ENCODE measurements at regions not wholly inside any gene's neighbourhood (a gene's known extent, or its start where the extent isn't known, plus 50 kb on each side); places are given as distances from the start of the nearest gene placed in this dataset.
A peak's percentile ranks its signal among the peaks of the same experiment; 100 is the strongest.

DNA sequence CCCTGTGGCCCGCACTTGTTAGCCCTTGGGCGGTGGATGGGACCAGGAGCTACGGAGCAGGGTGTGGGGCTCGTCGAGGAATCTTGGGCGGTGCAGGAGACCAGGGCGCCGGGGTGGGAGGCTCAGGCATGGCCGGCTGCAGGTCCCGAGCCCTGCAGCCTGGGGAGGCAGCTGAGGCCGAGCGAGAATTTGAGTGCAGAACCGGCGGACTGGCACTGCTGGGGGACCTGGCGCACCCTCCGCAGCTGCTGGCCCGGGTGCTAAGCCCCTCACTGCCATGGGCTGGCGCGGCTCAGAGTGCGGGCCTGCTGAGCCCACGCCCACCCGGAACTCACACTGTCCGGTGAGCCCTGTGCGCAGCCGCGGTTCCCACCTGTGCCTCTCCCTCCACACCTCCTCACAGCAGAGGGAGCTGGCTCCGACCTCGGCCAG lies 73.6 kb upstream of the TLL1 start:
- no peaks in the 10 kb centered on the region for H4K20me1 ChIP-seq (ENCODE audit: control insufficient read depth, extremely low read depth, insufficient read depth, low read length)
- no peaks in the 10 kb centered on the region for H3K36me3 ChIP-seq (ENCODE audit: control insufficient read depth in 2 of 2, extremely low read depth in 1 of 2, insufficient read depth in 2 of 2, low read length in 2 of 2)
- no peak for DNase-seq (ENCODE audit: low read depth, low spot score)
- H3K9me1 ChIP-seq (ENCODE audit: control insufficient read depth, extremely low read depth, insufficient read depth, low read length): no peaks in the 10 kb centered on the region
- no peak overlapping the region for H3K9ac ChIP-seq (ENCODE audit: control insufficient read depth, extremely low read depth, insufficient read depth, low read length)
- no peaks in the 10 kb centered on the region for H3K79me2 ChIP-seq (ENCODE audit: control insufficient read depth, insufficient read depth, low read length)
- H3K4me2 ChIP-seq (ENCODE audit: control insufficient read depth, extremely low read depth, insufficient read depth, low read depth, low read length): no peak overlapping the region
- dilution Hi-C loops (cut with MboI; ENCODE audit: extremely low pct_ligation_motif_present, low sequenced_read_pairs): no loop called here
- H3K27me3 ChIP-seq (ENCODE audit: control insufficient read depth, extremely low read depth, insufficient read depth, low read length): no peaks in the 10 kb centered on the region
- no peak for FAIRE-seq
- TF ChIP-seq EZH2 (IDR thresholded peaks at IDR 0.05; ENCODE audit: low read length): no peak
- TF ChIP-seq, protein P1, sequence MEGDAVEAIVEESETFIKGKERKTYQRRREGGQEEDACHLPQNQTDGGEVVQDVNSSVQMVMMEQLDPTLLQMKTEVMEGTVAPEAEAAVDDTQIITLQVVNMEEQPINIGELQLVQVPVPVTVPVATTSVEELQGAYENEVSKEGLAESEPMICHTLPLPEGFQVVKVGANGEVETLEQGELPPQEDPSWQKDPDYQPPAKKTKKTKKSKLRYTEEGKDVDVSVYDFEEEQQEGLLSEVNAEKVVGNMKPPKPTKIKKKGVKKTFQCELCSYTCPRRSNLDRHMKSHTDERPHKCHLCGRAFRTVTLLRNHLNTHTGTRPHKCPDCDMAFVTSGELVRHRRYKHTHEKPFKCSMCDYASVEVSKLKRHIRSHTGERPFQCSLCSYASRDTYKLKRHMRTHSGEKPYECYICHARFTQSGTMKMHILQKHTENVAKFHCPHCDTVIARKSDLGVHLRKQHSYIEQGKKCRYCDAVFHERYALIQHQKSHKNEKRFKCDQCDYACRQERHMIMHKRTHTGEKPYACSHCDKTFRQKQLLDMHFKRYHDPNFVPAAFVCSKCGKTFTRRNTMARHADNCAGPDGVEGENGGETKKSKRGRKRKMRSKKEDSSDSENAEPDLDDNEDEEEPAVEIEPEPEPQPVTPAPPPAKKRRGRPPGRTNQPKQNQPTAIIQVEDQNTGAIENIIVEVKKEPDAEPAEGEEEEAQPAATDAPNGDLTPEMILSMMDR (optimal IDR thresholded peaks at IDR 0.05 in 1 of 3, IDR thresholded peaks at IDR 0.05 in 1 of 3, conservative IDR thresholded peaks at IDR 0.05 in 1 of 3; ENCODE audit: extremely low read depth in 1 of 3, insufficient read depth in 2 of 3, low read length in 3 of 3): no peak
- no peak overlapping the region for H3K4me3 ChIP-seq (ENCODE audit: control insufficient read depth in 2 of 3, extremely low read depth in 1 of 3, insufficient read depth in 2 of 3, low read depth in 1 of 3, low read length in 3 of 3)
- H2AFZ ChIP-seq (ENCODE audit: control insufficient read depth, low read length): no peak overlapping the region
- no peak overlapping the region for H3K27ac ChIP-seq (ENCODE audit: control insufficient read depth, insufficient read depth, low read length)
- no peaks in the 10 kb centered on the region for H3K9me3 ChIP-seq (ENCODE audit: control insufficient read depth, low read depth, low read length)
- no peaks in the 10 kb centered on the region for H3K4me1 ChIP-seq (ENCODE audit: control insufficient read depth, extremely low read depth, insufficient read depth, low read length)

DNA sequence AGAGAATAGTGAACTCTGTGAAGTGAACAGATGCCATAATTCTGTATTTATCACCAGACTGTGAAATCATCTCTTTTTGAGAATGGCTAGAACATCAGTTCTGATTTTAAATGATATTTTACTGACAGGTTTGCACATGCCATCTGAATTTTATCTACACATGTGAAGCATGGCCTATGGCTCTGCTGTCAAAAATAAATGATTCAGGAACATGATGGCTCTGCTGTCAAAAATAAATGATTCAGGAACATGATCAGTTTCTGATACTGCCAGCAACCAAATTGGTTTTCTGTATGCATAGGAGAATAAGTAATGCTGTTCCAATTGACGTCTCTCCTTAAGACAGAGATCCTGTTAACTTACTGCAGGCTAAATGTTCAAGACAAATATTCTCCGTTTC lies 70.6 kb upstream of the TLL1 start:
- H3K36me3 ChIP-seq (ENCODE audit: control insufficient read depth in 2 of 2, extremely low read depth in 1 of 2, insufficient read depth in 2 of 2, low read length in 2 of 2): no peaks in the 10 kb centered on the region
- no peak overlapping the region for H3K9ac ChIP-seq (ENCODE audit: control insufficient read depth, extremely low read depth, insufficient read depth, low read length)
- H3K27ac ChIP-seq (ENCODE audit: control insufficient read depth, insufficient read depth, low read length): no peak overlapping the region
- FAIRE-seq: peak; percentile 5
- dilution Hi-C loops (cut with MboI; ENCODE audit: extremely low pct_ligation_motif_present, low sequenced_read_pairs): no loop called here
- H3K4me2 ChIP-seq (ENCODE audit: control insufficient read depth, extremely low read depth, insufficient read depth, low read depth, low read length): no peak overlapping the region
- no peaks in the 10 kb centered on the region for H3K4me1 ChIP-seq (ENCODE audit: control insufficient read depth, extremely low read depth, insufficient read depth, low read length)
- no peaks in the 10 kb centered on the region for H3K9me3 ChIP-seq (ENCODE audit: control insufficient read depth, low read depth, low read length)
- no peaks in the 10 kb centered on the region for H3K9me1 ChIP-seq (ENCODE audit: control insufficient read depth, extremely low read depth, insufficient read depth, low read length)
- DNase-seq (ENCODE audit: low read depth, low spot score): no peak
- H2AFZ ChIP-seq (ENCODE audit: control insufficient read depth, low read length): peak overlapping the region; percentile 31
- no peaks in the 10 kb centered on the region for H3K79me2 ChIP-seq (ENCODE audit: control insufficient read depth, insufficient read depth, low read length)
- no peak overlapping the region for H3K4me3 ChIP-seq (ENCODE audit: control insufficient read depth in 2 of 3, extremely low read depth in 1 of 3, insufficient read depth in 2 of 3, low read depth in 1 of 3, low read length in 3 of 3)
- no peak for TF ChIP-seq EZH2 (IDR thresholded peaks at IDR 0.05; ENCODE audit: low read length)
- TF ChIP-seq, protein P1 (optimal IDR thresholded peaks at IDR 0.05 in 1 of 3, IDR thresholded peaks at IDR 0.05 in 1 of 3, conservative IDR thresholded peaks at IDR 0.05 in 1 of 3; ENCODE audit: extremely low read depth in 1 of 3, insufficient read depth in 2 of 3, low read length in 3 of 3): no peak
- no peaks in the 10 kb centered on the region for H4K20me1 ChIP-seq (ENCODE audit: control insufficient read depth, extremely low read depth, insufficient read depth, low read length)
- H3K27me3 ChIP-seq (ENCODE audit: control insufficient read depth, extremely low read depth, insufficient read depth, low read length): no peaks in the 10 kb centered on the region
